ENCODE measurements at regions not wholly inside any gene's neighbourhood (a gene's known extent, or its start where the extent isn't known, plus 50 kb on each side); places are given as distances from the start of the nearest gene placed in this dataset.

DNA sequence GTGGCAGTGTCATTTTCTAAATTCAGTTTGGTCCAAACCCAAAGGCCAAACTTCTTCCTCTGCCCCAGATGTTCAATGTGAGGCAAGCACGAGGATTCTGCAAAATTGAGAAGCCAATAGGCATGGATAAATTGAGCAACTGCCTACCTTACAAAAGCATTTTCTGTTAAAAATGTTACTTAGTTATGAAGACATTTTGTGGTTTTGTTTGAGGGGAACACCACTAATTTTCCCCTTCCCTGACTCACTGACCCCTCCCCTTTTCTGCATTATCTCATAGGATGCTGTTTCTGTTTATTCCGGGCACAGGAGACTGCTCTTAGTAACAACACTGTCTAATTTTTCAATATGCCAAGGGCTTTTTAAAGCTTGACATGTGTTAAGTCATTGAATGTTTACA is 462.8 kb downstream of the INSC start:
- H3K27ac ChIP-seq (ENCODE audit: low read depth) = no peak overlapping the region
- H3K36me3 ChIP-seq (ENCODE audit: insufficient read depth) = no peaks in the 10 kb centered on the region
- H2AFZ ChIP-seq = no peak overlapping the region
- H3K9me3 Mint-ChIP-seq = no peaks in the 10 kb centered on the region
- H3K4me3 ChIP-seq = no peak overlapping the region
- H3K36me3 Mint-ChIP-seq (ENCODE audit: low read depth) = no peaks in the 10 kb centered on the region; the same call in 2 of the 3 replicates
- H3K4me3 Mint-ChIP-seq = no peak overlapping the region
- H3K4me1 ChIP-seq (ENCODE audit: insufficient read depth) = no peaks in the 10 kb centered on the region
- H3F3A ChIP-seq (replicated peaks; ENCODE audit: low read depth) = no peaks in the 10 kb centered on the region
- no peaks in the 10 kb centered on the region for H3K79me2 ChIP-seq (replicated peaks; ENCODE audit: insufficient read depth)
- no peaks in the 10 kb centered on the region; the same call in 2 of the 3 replicates for H3K4me1 Mint-ChIP-seq
- H3K9me2 ChIP-seq (ENCODE audit: insufficient read depth) = no peaks in the 10 kb centered on the region
- no peak for ATAC-seq
- no peaks in the 10 kb centered on the region for H3K27me3 ChIP-seq (ENCODE audit: insufficient read depth)
- H3K4me2 ChIP-seq = no peak overlapping the region
- DNase-seq (ENCODE audit: low spot score) = no peak
- no peaks in the 10 kb centered on the region for H4K20me1 ChIP-seq (replicated peaks; ENCODE audit: insufficient read depth)
- H3K27ac Mint-ChIP-seq = no peak overlapping the region
- H3K27me3 Mint-ChIP-seq (ENCODE audit: insufficient read depth, low read depth, poor library complexity) = peaks cover 6% of the 10 kb centered on the region
- TF ChIP-seq, protein P1, sequence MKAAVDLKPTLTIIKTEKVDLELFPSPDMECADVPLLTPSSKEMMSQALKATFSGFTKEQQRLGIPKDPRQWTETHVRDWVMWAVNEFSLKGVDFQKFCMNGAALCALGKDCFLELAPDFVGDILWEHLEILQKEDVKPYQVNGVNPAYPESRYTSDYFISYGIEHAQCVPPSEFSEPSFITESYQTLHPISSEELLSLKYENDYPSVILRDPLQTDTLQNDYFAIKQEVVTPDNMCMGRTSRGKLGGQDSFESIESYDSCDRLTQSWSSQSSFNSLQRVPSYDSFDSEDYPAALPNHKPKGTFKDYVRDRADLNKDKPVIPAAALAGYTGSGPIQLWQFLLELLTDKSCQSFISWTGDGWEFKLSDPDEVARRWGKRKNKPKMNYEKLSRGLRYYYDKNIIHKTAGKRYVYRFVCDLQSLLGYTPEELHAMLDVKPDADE (IDR thresholded peaks at IDR 0.05) = no peak
- TF ChIP-seq, protein P2, sequence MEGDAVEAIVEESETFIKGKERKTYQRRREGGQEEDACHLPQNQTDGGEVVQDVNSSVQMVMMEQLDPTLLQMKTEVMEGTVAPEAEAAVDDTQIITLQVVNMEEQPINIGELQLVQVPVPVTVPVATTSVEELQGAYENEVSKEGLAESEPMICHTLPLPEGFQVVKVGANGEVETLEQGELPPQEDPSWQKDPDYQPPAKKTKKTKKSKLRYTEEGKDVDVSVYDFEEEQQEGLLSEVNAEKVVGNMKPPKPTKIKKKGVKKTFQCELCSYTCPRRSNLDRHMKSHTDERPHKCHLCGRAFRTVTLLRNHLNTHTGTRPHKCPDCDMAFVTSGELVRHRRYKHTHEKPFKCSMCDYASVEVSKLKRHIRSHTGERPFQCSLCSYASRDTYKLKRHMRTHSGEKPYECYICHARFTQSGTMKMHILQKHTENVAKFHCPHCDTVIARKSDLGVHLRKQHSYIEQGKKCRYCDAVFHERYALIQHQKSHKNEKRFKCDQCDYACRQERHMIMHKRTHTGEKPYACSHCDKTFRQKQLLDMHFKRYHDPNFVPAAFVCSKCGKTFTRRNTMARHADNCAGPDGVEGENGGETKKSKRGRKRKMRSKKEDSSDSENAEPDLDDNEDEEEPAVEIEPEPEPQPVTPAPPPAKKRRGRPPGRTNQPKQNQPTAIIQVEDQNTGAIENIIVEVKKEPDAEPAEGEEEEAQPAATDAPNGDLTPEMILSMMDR (conservative IDR thresholded peaks at IDR 0.05; ENCODE audit: low read depth in 2 of 2) = no peak
- no peak for TF ChIP-seq ZNF114 (CRISPR knock-in tag; IDR thresholded peaks at IDR 0.05)
- TF ChIP-seq ZNF331 (CRISPR knock-in tag; IDR thresholded peaks at IDR 0.05; ENCODE audit: low read depth) = no peak
- TF ChIP-seq EZH2 (IDR thresholded peaks at IDR 0.05; ENCODE audit: low read depth, unreplicated experiment) = no peak
- TF ChIP-seq STAT1 (IDR thresholded peaks at IDR 0.05; ENCODE audit: unreplicated experiment) = no peak
- TF ChIP-seq JUNB (IDR thresholded peaks at IDR 0.05; ENCODE audit: unreplicated experiment) = no peak
- no peak for TF ChIP-seq CREB1 (CRISPR knock-in tag; IDR thresholded peaks at IDR 0.05; ENCODE audit: low read depth)
- TF ChIP-seq, protein P3, sequence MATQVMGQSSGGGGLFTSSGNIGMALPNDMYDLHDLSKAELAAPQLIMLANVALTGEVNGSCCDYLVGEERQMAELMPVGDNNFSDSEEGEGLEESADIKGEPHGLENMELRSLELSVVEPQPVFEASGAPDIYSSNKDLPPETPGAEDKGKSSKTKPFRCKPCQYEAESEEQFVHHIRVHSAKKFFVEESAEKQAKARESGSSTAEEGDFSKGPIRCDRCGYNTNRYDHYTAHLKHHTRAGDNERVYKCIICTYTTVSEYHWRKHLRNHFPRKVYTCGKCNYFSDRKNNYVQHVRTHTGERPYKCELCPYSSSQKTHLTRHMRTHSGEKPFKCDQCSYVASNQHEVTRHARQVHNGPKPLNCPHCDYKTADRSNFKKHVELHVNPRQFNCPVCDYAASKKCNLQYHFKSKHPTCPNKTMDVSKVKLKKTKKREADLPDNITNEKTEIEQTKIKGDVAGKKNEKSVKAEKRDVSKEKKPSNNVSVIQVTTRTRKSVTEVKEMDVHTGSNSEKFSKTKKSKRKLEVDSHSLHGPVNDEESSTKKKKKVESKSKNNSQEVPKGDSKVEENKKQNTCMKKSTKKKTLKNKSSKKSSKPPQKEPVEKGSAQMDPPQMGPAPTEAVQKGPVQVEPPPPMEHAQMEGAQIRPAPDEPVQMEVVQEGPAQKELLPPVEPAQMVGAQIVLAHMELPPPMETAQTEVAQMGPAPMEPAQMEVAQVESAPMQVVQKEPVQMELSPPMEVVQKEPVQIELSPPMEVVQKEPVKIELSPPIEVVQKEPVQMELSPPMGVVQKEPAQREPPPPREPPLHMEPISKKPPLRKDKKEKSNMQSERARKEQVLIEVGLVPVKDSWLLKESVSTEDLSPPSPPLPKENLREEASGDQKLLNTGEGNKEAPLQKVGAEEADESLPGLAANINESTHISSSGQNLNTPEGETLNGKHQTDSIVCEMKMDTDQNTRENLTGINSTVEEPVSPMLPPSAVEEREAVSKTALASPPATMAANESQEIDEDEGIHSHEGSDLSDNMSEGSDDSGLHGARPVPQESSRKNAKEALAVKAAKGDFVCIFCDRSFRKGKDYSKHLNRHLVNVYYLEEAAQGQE (IDR thresholded peaks at IDR 0.05; ENCODE audit: unreplicated experiment) = no peak
- TF ChIP-seq, protein P4, sequence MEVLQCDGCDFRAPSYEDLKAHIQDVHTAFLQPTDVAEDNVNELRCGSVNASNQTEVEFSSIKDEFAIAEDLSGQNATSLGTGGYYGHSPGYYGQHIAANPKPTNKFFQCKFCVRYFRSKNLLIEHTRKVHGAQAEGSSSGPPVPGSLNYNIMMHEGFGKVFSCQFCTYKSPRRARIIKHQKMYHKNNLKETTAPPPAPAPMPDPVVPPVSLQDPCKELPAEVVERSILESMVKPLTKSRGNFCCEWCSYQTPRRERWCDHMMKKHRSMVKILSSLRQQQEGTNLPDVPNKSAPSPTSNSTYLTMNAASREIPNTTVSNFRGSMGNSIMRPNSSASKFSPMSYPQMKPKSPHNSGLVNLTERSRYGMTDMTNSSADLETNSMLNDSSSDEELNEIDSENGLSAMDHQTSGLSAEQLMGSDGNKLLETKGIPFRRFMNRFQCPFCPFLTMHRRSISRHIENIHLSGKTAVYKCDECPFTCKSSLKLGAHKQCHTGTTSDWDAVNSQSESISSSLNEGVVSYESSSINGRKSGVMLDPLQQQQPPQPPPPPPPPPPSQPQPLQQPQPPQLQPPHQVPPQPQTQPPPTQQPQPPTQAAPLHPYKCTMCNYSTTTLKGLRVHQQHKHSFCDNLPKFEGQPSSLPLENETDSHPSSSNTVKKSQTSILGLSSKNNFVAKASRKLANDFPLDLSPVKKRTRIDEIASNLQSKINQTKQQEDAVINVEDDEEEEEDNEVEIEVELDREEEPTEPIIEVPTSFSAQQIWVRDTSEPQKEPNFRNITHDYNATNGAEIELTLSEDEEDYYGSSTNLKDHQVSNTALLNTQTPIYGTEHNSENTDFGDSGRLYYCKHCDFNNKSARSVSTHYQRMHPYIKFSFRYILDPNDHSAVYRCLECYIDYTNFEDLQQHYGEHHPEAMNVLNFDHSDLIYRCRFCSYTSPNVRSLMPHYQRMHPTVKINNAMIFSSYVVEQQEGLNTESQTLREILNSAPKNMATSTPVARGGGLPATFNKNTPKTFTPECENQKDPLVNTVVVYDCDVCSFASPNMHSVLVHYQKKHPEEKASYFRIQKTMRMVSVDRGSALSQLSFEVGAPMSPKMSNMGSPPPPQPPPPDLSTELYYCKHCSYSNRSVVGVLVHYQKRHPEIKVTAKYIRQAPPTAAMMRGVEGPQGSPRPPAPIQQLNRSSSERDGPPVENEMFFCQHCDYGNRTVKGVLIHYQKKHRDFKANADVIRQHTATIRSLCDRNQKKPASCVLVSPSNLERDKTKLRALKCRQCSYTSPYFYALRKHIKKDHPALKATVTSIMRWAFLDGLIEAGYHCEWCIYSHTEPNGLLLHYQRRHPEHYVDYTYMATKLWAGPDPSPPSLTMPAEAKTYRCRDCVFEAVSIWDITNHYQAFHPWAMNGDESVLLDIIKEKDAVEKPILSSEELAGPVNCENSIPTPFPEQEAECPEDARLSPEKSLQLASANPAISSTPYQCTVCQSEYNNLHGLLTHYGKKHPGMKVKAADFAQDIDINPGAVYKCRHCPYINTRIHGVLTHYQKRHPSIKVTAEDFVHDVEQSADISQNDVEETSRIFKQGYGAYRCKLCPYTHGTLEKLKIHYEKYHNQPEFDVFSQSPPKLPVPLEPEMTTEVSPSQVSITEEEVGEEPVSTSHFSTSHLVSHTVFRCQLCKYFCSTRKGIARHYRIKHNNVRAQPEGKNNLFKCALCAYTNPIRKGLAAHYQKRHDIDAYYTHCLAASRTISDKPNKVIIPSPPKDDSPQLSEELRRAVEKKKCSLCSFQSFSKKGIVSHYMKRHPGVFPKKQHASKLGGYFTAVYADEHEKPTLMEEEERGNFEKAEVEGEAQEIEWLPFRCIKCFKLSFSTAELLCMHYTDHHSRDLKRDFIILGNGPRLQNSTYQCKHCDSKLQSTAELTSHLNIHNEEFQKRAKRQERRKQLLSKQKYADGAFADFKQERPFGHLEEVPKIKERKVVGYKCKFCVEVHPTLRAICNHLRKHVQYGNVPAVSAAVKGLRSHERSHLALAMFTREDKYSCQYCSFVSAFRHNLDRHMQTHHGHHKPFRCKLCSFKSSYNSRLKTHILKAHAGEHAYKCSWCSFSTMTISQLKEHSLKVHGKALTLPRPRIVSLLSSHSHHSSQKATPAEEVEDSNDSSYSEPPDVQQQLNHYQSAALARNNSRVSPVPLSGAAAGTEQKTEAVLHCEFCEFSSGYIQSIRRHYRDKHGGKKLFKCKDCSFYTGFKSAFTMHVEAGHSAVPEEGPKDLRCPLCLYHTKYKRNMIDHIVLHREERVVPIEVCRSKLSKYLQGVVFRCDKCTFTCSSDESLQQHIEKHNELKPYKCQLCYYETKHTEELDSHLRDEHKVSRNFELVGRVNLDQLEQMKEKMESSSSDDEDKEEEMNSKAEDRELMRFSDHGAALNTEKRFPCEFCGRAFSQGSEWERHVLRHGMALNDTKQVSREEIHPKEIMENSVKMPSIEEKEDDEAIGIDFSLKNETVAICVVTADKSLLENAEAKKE (CRISPR knock-in tag; IDR thresholded peaks at IDR 0.05) = no peak
- TF ChIP-seq EZH2phosphoT487 (IDR thresholded peaks at IDR 0.05; ENCODE audit: unreplicated experiment) = no peak
- TF ChIP-seq POLR2AphosphoS5 (IDR thresholded peaks at IDR 0.05; ENCODE audit: low read depth) = no peak
- TF ChIP-seq NANOG (IDR thresholded peaks at IDR 0.05; ENCODE audit: borderline replicate concordance) = no peak
